ENCODE measurements at regions not wholly inside any gene's neighbourhood (a gene's known extent, or its start where the extent isn't known, plus 50 kb on each side); places are given as distances from the start of the nearest gene placed in this dataset.

DNA sequence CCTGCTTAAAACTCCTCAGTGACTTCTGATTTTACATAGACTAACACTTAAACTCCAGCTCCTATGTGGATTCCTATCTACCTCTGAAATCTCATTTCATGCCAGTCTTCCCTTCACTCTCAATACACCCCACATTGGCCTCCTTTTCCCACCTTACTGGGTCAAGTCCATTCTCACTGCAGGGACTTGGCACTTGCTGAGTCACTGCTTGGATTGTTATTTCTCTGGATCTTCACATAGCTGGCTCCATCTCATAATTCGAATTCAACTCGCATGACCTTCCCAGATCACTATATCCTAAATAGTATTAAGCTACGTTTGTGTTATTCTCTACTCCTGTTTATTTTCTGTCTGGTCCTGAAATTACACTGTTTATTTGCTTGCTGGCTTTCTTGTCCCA, 59.6 kb upstream of the FRMD4B start:
- Histone ChIP-seq H4K20me1 (ENCODE audit: insufficient read depth, low read length) (no peaks in the 10 kb centered on the region), H3K4me3 (ENCODE audit: low read depth in 1 of 2, low read length in 2 of 2) (no peak overlapping the region), H3K79me2 (ENCODE audit: insufficient read depth, low read length) (no peaks in the 10 kb centered on the region), H3K27me3 (ENCODE audit: insufficient read depth, low read length, poor library complexity) (no peaks in the 10 kb centered on the region), H3K36me3 (ENCODE audit: insufficient read depth, low read length) (no peaks in the 10 kb centered on the region), H3K4me1 (ENCODE audit: insufficient read depth, low read length) (no peaks in the 10 kb centered on the region), H3K4me2 (ENCODE audit: insufficient read depth, low read length) (no peak overlapping the region), H3K27ac (ENCODE audit: low read length) (no peak overlapping the region), H2AFZ (ENCODE audit: low read depth, low read length) (no peak overlapping the region), H3K9me3 (ENCODE audit: insufficient read depth, low read length, severe bottlenecking) (no peaks in the 10 kb centered on the region), H3K9ac (ENCODE audit: low read depth, low read length) (no peak overlapping the region)
- TF ChIP-seq, protein P1, sequence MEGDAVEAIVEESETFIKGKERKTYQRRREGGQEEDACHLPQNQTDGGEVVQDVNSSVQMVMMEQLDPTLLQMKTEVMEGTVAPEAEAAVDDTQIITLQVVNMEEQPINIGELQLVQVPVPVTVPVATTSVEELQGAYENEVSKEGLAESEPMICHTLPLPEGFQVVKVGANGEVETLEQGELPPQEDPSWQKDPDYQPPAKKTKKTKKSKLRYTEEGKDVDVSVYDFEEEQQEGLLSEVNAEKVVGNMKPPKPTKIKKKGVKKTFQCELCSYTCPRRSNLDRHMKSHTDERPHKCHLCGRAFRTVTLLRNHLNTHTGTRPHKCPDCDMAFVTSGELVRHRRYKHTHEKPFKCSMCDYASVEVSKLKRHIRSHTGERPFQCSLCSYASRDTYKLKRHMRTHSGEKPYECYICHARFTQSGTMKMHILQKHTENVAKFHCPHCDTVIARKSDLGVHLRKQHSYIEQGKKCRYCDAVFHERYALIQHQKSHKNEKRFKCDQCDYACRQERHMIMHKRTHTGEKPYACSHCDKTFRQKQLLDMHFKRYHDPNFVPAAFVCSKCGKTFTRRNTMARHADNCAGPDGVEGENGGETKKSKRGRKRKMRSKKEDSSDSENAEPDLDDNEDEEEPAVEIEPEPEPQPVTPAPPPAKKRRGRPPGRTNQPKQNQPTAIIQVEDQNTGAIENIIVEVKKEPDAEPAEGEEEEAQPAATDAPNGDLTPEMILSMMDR (IDR thresholded peaks at IDR 0.05; ENCODE audit: borderline replicate concordance, extremely low read depth, low read length, poor library complexity, severe bottlenecking), result no peak
- TF ChIP-seq EZH2 (IDR thresholded peaks at IDR 0.05; ENCODE audit: borderline replicate concordance, low read depth, low read length, severe bottlenecking), result no peak
- no peak for DNase-seq
- no peak for ATAC-seq (ENCODE audit: insufficient read depth, low read depth)

DNA sequence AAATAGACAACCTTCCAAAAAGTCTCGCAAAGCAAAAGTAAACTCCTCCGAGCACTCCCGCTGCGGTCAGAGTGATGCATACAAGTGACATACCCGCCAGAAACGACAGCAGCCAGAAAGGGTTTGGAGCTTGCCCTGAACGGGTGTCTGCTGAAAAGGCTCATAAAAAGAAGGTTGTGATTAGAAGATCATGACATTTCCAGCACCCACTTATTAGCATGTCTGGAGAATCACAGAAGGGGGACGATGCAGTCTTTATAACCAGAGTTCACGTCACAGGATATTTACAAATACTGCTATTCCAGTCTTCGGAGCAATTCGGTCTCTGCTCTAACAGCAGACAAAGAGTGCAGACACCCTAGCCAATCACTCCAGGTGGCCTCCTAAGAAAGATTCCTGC, 59.1 kb upstream of the FRMD4B start:
- no peak overlapping the region for H3K27ac ChIP-seq (ENCODE audit: low read length)
- H4K20me1 ChIP-seq (ENCODE audit: insufficient read depth, low read length), result no peaks in the 10 kb centered on the region
- H3K27me3 ChIP-seq (ENCODE audit: insufficient read depth, low read length, poor library complexity), result no peaks in the 10 kb centered on the region
- DNase-seq, result no peak
- no peak for TF ChIP-seq EZH2 (IDR thresholded peaks at IDR 0.05; ENCODE audit: borderline replicate concordance, low read depth, low read length, severe bottlenecking)
- TF ChIP-seq, protein P1 (IDR thresholded peaks at IDR 0.05; ENCODE audit: borderline replicate concordance, extremely low read depth, low read length, poor library complexity, severe bottlenecking), result no peak
- no peak overlapping the region for H3K4me2 ChIP-seq (ENCODE audit: insufficient read depth, low read length)
- no peak overlapping the region for H3K9ac ChIP-seq (ENCODE audit: low read depth, low read length)
- ATAC-seq (ENCODE audit: insufficient read depth, low read depth), result no peak
- no peak overlapping the region for H2AFZ ChIP-seq (ENCODE audit: low read depth, low read length)
- H3K4me3 ChIP-seq (ENCODE audit: low read depth in 1 of 2, low read length in 2 of 2), result no peak overlapping the region
- H3K79me2 ChIP-seq (ENCODE audit: insufficient read depth, low read length), result no peaks in the 10 kb centered on the region
- no peaks in the 10 kb centered on the region for H3K4me1 ChIP-seq (ENCODE audit: insufficient read depth, low read length)
- H3K9me3 ChIP-seq (ENCODE audit: insufficient read depth, low read length, severe bottlenecking), result no peaks in the 10 kb centered on the region
- no peaks in the 10 kb centered on the region for H3K36me3 ChIP-seq (ENCODE audit: insufficient read depth, low read length)

GRCh38 chr3:69443457-69443920, 57.6 kb upstream of the FRMD4B start:
- Histone ChIP-seq H3K9ac (ENCODE audit: low read depth, low read length) (no peak overlapping the region), H4K20me1 (ENCODE audit: insufficient read depth, low read length) (no peaks in the 10 kb centered on the region), H3K4me2 (ENCODE audit: insufficient read depth, low read length) (no peak overlapping the region), H3K4me3 (ENCODE audit: low read depth in 1 of 2, low read length in 2 of 2) (no peak overlapping the region), H3K27ac (ENCODE audit: low read length) (no peak overlapping the region), H3K27me3 (ENCODE audit: insufficient read depth, low read length, poor library complexity) (no peaks in the 10 kb centered on the region), H3K4me1 (ENCODE audit: insufficient read depth, low read length) (peaks cover 4% of the 10 kb centered on the region; the same call in 1 of the 2 replicates), H3K9me3 (ENCODE audit: insufficient read depth, low read length, severe bottlenecking) (no peaks in the 10 kb centered on the region), H2AFZ (ENCODE audit: low read depth, low read length) (no peak overlapping the region), H3K79me2 (ENCODE audit: insufficient read depth, low read length) (no peaks in the 10 kb centered on the region), H3K36me3 (ENCODE audit: insufficient read depth, low read length) (no peaks in the 10 kb centered on the region)
- ATAC-seq (ENCODE audit: insufficient read depth, low read depth) (no peak), DNase-seq (no peak)
- TF ChIP-seq, protein P1 (IDR thresholded peaks at IDR 0.05; ENCODE audit: borderline replicate concordance, extremely low read depth, low read length, poor library complexity, severe bottlenecking), result no peak
- no peak for TF ChIP-seq EZH2 (IDR thresholded peaks at IDR 0.05; ENCODE audit: borderline replicate concordance, low read depth, low read length, severe bottlenecking)

Data from DND-41 (cell line).